HG03095 (cell line): ENCODE measurements at regions not wholly inside any gene's neighbourhood (a gene's known extent, or its start where the extent isn't known, plus 50 kb on each side); places are given as distances from the start of the nearest gene placed in this dataset.
"Not testable (repeated sequence)": the region's sequence is repeated elsewhere in the genome, so short reads cannot be mapped to it uniquely, and the experiment has no call there.

Source experiments
- ATAC-seq: cut with Tn5 transposase; IDR thresholded peaks from one replicate; pipeline ENCODE4 v1.9.1; 2021; ENCODE audit warnings: moderate library complexity; ENCODE audit not compliant: unreplicated experiment

- ATAC-seq, result no peak
Measured at GRCh38 chr3:150329408-150329807, 78.7 kb upstream of the TSC22D2 start.

DNA sequence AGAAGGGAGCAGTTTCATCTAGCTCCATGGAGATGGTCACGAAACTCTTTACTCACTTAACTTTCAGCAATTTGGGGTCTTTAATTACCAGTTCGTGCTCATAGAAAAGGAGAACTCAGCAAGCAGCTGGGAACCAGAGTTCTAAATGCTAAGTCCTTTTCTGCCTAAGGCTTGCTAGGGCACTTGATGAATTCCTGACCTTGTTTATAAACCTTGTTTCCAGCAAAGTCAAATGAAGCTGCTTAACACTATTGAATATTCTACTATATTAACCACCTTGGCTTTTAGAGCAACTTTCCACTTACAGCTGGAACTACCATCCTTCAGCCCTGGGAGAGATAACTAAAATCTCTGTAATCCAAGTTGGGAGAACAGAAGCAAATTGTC lies 79.5 kb upstream of the TSC22D2 start:
- ATAC-seq, result no peak

DNA sequence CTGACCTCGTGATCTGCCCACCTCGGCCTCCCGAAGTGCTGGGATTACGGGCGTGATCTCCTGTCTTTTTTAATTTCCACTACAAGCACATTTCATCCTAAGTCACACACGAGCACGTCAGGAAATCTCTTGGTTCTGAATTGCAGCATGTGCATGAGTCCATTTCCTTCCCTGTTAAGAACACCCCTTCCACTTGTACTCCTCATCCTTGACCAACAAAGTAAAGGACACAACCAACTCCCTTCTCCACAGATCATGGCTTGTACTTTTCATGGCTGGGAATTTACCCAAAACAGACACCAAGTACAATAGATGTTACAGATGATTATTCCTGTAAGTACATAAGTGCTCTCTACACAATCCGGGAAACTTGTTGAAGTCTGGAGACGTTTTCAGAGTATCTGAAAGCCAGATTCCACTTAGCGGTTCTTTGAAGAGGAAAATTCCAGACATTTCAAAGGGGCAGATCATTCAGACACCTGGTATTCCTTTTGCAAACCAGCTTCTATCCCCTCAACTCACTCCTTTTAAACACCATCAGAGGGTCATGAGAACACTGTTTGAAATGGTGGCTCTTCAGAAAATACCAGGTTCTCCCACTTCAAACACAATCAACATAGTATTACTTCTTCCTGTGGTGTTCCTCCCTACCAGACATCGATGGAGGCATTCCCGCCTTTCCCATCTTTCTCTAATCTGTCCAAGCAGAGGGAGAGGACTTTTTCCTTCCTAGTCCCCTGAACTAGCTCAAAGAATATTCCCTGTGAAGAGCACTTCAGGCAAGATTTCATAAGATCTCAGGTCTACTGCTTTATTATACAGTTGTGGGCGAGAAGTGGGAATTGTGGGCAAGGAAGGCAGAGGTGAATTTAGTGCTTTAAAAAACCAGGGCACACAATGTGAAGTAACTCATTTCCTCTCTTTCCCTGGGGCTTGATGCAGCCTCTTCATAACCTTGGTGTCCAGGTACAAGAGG lies 80.1 kb upstream of the TSC22D2 start:
- no peak for ATAC-seq

- no peak for ATAC-seq
Measured at GRCh38 chr3:150324788-150325187, 83.3 kb upstream of the TSC22D2 start.

GRCh38 chr3:150324245-150324644 lies 83.9 kb upstream of the TSC22D2 start:
- ATAC-seq, result no peak

DNA sequence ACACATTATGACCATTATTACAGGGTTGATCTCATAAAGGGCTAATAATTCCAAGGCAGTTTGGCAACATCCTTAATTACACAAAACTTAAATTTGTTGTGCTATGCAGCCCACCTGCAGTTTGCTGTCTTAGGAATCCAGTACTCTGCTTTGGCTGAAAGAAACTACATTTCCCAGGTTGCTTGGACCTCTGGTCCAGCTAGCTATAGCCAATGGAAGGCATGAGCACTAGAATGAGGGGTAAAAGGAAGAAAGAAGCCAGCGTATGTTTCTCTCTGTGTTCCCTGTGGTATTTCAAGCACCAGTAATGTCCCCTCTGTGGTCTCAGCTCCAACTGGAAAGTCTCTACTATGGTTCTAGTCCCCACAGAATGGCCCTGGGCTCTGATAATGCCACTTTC lies 84.3 kb upstream of the TSC22D2 start:
- ATAC-seq, result no peak

GRCh38 chr3:150323091-150323490 lies 85.0 kb upstream of the TSC22D2 start:
- not testable (repeated sequence) for ATAC-seq

- not testable (repeated sequence) for ATAC-seq
Measured at GRCh38 chr3:150320971-150321370, 87.1 kb upstream of the TSC22D2 start.

DNA sequence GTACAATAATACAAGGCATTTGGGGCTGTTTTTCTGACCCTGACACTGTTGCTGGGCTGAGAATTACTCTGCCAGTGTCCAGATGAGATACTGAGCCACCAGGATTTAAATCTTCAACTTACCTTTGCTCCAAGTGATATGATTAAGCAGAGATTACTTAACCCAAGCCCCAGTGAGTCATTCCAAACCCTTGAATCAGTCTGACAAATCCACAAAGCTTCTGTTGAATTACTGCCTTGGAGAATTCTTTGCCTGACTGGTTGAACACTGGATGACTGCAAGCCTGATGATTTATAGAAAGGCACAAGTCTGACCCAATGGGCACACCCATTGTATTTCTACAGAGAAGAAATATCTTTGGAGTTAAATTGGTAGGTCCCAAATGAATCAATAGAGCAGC lies 88.2 kb upstream of the TSC22D2 start:
- ATAC-seq, result no peak

DNA sequence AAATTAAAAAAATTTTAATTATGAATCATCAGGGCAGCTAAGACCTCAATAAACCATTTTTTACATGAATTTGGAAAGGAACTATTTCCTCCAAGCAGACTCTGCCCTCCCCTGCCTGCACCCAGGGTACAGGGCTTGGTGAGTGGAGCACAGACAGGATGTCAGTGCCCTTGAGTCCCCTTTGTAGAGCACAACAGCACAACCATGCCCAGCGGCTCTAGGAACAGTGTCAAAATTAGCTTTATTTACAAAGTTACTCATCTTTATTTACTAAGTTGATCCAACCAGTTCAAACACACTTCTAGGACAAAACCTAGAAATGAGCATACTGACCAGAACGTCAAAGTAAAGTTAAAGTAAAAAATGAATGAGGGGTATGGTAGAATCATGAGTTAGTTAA lies 90.6 kb upstream of the TSC22D2 start:
- ATAC-seq, result no peak

DNA sequence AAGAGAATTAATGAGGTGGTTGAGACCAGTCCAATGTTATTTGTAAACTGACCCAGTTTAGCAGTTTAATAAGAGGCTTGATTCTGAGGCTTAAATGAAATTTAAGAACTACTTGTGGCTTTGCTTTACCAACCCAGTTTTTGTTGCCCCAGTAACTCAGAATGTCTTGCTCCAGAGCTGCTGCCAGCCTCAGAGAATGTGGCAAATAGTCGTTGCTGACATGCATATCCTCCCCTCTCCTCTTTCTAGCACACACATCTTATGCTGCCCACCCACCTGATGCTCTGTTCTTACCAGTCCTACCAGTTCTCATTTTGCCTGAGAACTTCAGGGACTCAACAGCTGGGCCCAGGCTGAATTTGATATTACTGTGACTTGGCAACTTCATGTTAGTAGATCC lies 92.4 kb upstream of the TSC22D2 start:
- ATAC-seq, result no peak

GRCh38 chr3:150314248-150315004 lies 93.7 kb upstream of the TSC22D2 start:
- ATAC-seq, result no peak

GRCh38 chr3:150312018-150312657 lies 96.0 kb upstream of the TSC22D2 start:
- ATAC-seq, result no peak

- ATAC-seq, result no peak
Measured at GRCh38 chr3:150311156-150311555, 96.9 kb upstream of the TSC22D2 start.

DNA sequence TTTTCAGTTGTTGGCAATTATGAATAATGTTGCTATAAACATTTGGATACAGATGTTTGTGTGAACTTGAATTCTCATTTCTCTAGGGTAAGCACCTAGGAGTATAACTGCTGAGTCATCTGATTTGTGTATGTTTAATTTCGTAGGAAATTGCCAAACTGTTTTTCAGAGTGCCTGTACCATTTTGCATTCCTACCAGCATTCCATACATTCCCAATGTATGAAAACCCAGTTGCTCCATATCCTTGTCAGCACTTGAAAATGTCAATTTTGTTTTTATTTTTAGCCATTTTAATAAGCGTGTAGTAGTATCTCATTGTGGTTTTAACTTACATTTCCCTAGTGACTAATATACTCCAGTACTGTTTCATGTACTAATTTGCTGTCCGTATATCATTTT lies 98.5 kb upstream of the TSC22D2 start:
- ATAC-seq, result no peak

GRCh38 chr3:150309257-150309542 lies 98.9 kb upstream of the TSC22D2 start:
- no peak for ATAC-seq

GRCh38 chr3:150308481-150309256 lies 99.4 kb upstream of the TSC22D2 start:
- no peak for ATAC-seq

GRCh38 chr3:150308037-150308319 lies 100.1 kb upstream of the TSC22D2 start:
- ATAC-seq, result no peak

- no peak for ATAC-seq
Measured at GRCh38 chr3:150307311-150308036, 100.6 kb upstream of the TSC22D2 start.

GRCh38 chr3:150306906-150307305 lies 101.2 kb upstream of the TSC22D2 start:
- ATAC-seq, result no peak

DNA sequence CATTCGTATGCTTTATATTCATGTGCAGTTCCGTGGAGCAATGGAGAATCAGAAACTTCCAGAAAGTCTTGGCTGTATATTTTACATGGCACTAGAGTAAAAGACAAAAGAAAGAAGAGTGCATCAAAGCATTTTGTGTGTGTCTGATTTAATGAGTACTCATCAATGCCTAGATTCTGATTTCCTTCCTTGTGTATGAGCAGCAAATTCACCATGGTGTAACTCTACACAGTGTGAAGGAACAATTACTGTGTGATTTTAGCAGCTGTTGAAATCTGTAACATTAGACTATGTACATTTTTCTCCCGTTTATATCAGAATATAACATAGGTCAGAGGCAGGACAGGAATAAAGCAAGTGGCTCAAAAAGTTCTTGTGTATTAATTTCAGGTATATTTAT lies 102.0 kb upstream of the TSC22D2 start:
- no peak for ATAC-seq
